HG02981 (cell line): ENCODE measurements at regions not wholly inside any gene's neighbourhood (a gene's known extent, or its start where the extent isn't known, plus 50 kb on each side); places are given as distances from the start of the nearest gene placed in this dataset.
"Not testable (repeated sequence)": the region's sequence is repeated elsewhere in the genome, so short reads cannot be mapped to it uniquely, and the experiment has no call there.

ENCODE experiments used
- ATAC-seq: cut with Tn5 transposase; IDR thresholded peaks from one replicate; pipeline ENCODE4 v1.9.1; 2021; ENCODE audit warnings: mild to moderate bottlenecking, moderate library complexity; ENCODE audit not compliant: unreplicated experiment

DNA sequence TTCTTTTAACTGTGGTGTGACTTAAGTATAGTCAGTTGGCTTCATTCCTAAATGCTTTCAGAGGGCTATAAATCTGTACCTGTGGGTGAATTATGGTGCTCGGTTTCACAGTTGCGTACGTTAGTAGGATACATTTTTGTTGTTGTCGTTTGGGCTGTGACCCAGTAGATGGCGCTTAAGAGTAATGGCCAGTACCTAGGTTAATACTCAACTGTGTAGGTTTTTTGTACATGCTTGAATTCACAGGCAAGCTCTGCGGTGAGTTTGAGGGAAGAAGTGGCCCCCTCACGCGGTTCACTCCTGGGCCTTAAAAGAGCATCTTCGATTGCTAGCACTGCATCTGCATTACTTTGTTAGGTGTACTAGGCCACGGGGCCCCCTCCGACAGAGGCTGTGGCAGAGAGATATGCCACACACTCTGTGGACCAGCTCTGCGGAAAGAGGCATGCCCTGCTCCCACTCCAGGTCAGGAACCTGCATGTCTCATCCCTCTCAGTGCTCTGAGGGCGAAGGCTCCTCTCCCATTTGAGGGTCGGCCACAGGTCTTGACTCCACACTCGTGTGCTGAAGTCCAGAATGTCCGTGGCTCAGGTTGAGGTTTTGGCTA lies 224.6 kb upstream of the TBL1Y start:
- ATAC-seq = peak; percentile 75

DNA sequence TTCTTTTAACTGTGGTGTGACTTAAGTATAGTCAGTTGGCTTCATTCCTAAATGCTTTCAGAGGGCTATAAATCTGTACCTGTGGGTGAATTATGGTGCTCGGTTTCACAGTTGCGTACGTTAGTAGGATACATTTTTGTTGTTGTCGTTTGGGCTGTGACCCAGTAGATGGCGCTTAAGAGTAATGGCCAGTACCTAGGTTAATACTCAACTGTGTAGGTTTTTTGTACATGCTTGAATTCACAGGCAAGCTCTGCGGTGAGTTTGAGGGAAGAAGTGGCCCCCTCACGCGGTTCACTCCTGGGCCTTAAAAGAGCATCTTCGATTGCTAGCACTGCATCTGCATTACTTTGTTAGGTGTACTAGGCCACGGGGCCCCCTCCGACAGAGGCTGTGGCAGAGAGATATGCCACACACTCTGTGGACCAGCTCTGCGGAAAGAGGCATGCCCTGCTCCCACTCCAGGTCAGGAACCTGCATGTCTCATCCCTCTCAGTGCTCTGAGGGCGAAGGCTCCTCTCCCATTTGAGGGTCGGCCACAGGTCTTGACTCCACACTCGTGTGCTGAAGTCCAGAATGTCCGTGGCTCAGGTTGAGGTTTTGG lies 208.8 kb upstream of the TBL1Y start:
- not testable (repeated sequence) for ATAC-seq

DNA sequence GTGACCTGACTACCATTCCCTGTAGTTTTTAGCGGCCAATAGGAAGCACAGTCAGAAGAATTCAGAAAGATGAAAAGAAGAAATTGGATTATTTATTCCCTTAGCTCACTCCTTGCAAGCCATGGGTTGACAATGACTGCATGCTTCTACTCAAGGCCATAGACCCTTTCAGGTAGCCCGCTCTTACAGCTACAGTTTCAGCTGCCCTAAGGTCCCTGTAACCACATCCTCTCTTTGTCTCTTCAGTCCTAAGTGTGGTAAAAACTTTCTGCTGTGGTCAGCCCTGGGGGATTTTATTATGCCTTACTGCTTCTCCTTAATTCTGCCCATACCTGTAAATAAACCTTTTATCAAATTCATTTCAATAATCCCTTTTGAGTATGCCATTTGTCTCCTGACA lies 189.1 kb upstream of the TBL1Y start:
- not testable (repeated sequence) for ATAC-seq

DNA sequence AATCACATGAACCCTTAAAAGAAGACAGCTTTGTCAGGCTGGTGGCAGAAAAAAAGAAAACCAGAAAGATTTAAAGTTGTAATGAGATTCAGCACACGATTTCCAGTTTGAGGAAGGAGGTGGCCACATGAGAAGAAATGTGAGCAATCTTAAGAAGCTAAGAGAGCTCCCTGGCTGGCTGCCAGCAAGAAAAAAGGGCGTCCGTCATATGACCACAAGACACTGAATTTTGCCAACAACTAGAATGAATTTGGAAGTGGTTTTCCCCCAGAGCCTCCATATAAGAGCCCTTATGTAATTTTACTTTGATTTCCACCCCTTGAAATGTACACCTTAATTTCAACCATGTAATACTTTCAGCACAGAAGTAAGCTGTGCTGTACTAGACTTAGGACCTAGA lies 163.3 kb upstream of the TBL1Y start:
- not testable (repeated sequence) for ATAC-seq

DNA sequence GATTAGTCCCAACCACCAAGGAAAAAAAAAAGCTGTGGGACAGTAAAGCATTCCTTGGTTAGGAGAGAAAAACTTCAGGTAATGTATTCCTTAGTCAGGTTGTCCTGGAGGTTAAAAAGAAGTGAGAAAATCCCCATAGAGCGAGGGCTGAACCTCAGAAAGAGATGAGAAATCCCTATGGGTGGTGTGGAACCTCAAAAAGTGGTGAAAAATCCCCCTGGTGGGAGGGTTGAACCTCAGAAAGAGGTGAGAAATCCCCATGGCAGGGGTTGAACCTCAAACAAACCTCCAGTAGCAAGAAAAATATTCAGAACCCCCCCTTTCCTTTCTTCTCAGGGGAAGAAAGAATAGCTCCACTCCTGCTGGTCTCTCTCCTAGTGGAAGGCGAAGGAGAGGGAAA lies 128.2 kb upstream of the TBL1Y start:
- no peak for ATAC-seq

DNA sequence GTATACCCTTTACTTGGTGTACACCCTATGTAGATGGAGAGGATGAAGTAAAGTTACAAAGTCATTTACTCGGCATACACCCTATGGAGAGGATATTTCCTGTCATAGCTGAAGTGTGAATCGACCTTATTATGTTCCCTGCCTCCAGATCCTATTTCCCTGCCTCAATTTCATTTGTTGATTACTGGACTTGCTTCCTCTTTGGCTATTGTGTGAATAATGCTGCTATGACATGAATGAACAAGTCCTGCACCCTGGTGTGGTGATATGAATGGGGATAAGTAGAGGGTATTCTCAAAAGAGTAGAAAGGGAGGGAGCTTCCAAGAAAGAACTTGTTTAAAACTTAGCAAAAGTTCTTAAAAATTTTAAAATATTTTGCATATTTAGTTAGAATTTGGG lies 123.5 kb upstream of the TBL1Y start:
- no peak for ATAC-seq

DNA sequence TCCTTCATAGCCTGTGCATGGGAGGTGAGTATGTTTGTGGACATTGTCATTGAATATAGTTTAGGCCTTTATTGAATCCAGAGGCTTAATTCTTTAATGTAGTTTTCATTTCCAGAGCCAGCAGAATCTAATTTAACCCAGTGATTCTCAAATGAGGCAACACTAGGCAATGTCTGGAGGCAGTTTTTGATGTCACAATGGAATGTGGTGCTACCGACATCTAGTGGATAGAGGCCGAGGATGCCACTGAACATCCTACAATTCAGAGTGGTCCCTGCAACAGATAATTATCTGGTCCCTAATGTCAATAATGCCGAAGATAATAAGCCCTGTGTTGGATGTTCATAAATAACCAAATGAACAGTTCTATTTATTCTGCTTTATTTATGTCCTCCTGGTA lies 98.9 kb upstream of the TBL1Y start:
- no peak for ATAC-seq
